Upper lobe of right lung (tissue), 1 donor: ENCODE measurements at regions not wholly inside any gene's neighbourhood (a gene's known extent, or its start where the extent isn't known, plus 50 kb on each side); places are given as distances from the start of the nearest gene placed in this dataset.

Experiments used
- ATAC-seq: fragments of 200-7000 bp; cut with Tn5 transposase; one replicate; pipeline ENCODE4 v1.9.1; 2020; ENCODE audit warnings: mild to moderate bottlenecking, moderate library complexity
- DNase-seq: peaks from one replicate; pipeline ENCODE4 v3.0.0-alpha.2; 2020
- H3K27ac ChIP-seq: fragments of 200-600 bp; one replicate; pipeline ENCODE4 v1.8.0; 2022
- H3K27me3 ChIP-seq: fragments of 200-600 bp; one replicate; pipeline ENCODE4 v1.8.0; 2022; ENCODE audit warnings: mild to moderate bottlenecking
- H3K36me3 ChIP-seq: fragments of 200-600 bp; one replicate; pipeline ENCODE4 v1.8.0; 2022
- H3K4me1 ChIP-seq: fragments of 200-600 bp; one replicate; pipeline ENCODE4 v1.8.0; 2022
- H3K4me3 ChIP-seq: fragments of 200-600 bp; one replicate; pipeline ENCODE4 v1.8.0; 2022; ENCODE audit warnings: mild to moderate bottlenecking
- H3K9me3 ChIP-seq: fragments of 200-600 bp; one replicate; pipeline ENCODE4 v1.8.0; 2022
- CTCF ChIP-seq: fragments of 200-600 bp; IDR thresholded peaks from one replicate; pipeline ENCODE4 v1.8.0; 2022; ENCODE audit warnings: antibody characterized with exemption
- intact Hi-C: fragments of 100-400 bp; cut with DNase I; formaldehyde crosslinking; loops from one replicate; pipeline ENCODE4 v1.11.0; 2022
- donor health status: DM: no; HTN: yes; CAD: no; lungs with severe emphysema.

GRCh38 chr2:204255071-204255470 lies 290.2 kb upstream of the PARD3B start:
- Histone ChIP-seq H3K27me3 (no peaks in the 10 kb centered on the region), H3K4me3 (no peak overlapping the region), H3K4me1 (peaks cover 24% of the 10 kb centered on the region), H3K9me3 (no peaks in the 10 kb centered on the region), H3K27ac (no peak overlapping the region), H3K36me3 (no peaks in the 10 kb centered on the region)
- intact Hi-C loops = no loop called here
- no peak for TF ChIP-seq CTCF
- DNase-seq = no peak
- ATAC-seq = peak; percentile 48

- no peak for DNase-seq
- H3K4me3 ChIP-seq = no peak overlapping the region
- no peaks in the 10 kb centered on the region for H3K36me3 ChIP-seq
- no peaks in the 10 kb centered on the region for H3K9me3 ChIP-seq
- intact Hi-C loops = no loop called here
- H3K27me3 ChIP-seq = no peaks in the 10 kb centered on the region
- H3K27ac ChIP-seq = no peak overlapping the region
- peak; percentile 76 for ATAC-seq
- H3K4me1 ChIP-seq = peaks cover 24% of the 10 kb centered on the region
- no peak for TF ChIP-seq CTCF
These were observed 289.7 kb upstream of the PARD3B start for GRCh38 chr2:204255526-204255925.

- intact Hi-C loops = no loop called here
- H3K27me3 ChIP-seq = no peaks in the 10 kb centered on the region
- DNase-seq (no peak), ATAC-seq (no peak)
- peaks cover 24% of the 10 kb centered on the region for H3K4me1 ChIP-seq
- H3K9me3 ChIP-seq = no peaks in the 10 kb centered on the region
- no peaks in the 10 kb centered on the region for H3K36me3 ChIP-seq
- no peak for TF ChIP-seq CTCF
- no peak overlapping the region for H3K4me3 ChIP-seq
- no peak overlapping the region for H3K27ac ChIP-seq
These were observed 287.5 kb upstream of the PARD3B start for GRCh38 chr2:204257781-204258180.

GRCh38 chr2:204258890-204259289 lies 286.4 kb upstream of the PARD3B start:
- no peaks in the 10 kb centered on the region for H3K27me3 ChIP-seq
- H3K4me1 ChIP-seq = peaks cover 24% of the 10 kb centered on the region
- TF ChIP-seq CTCF = no peak
- no peak overlapping the region for H3K27ac ChIP-seq
- H3K4me3 ChIP-seq = no peak overlapping the region
- ATAC-seq = no peak
- DNase-seq = no peak
- H3K9me3 ChIP-seq = no peaks in the 10 kb centered on the region
- intact Hi-C loops = no loop called here
- H3K36me3 ChIP-seq = no peaks in the 10 kb centered on the region

- DNase-seq (no peak), ATAC-seq (peak; percentile 68)
- Histone ChIP-seq H3K4me1 (peaks cover 20% of the 10 kb centered on the region), H3K27me3 (no peaks in the 10 kb centered on the region), H3K36me3 (no peaks in the 10 kb centered on the region), H3K27ac (no peak overlapping the region), H3K9me3 (no peaks in the 10 kb centered on the region), H3K4me3 (no peak overlapping the region)
- intact Hi-C loops = no loop called here
- peak; percentile 76 for TF ChIP-seq CTCF
These were observed 285.0 kb upstream of the PARD3B start for GRCh38 chr2:204260162-204260877.

GRCh38 chr2:204260901-204261300 lies 284.4 kb upstream of the PARD3B start:
- no peak overlapping the region for H3K27ac ChIP-seq
- intact Hi-C loops = no loop called here
- no peak for ATAC-seq
- no peaks in the 10 kb centered on the region for H3K36me3 ChIP-seq
- no peak for DNase-seq
- TF ChIP-seq CTCF = no peak
- no peaks in the 10 kb centered on the region for H3K9me3 ChIP-seq
- H3K4me1 ChIP-seq = peaks cover 15% of the 10 kb centered on the region
- no peaks in the 10 kb centered on the region for H3K27me3 ChIP-seq
- no peak overlapping the region for H3K4me3 ChIP-seq
